Esophagus mucosa (tissue), 1 donor: ENCODE measurements at regions not wholly inside any gene's neighbourhood (a gene's known extent, or its start where the extent isn't known, plus 50 kb on each side); places are given as distances from the start of the nearest gene placed in this dataset.
"Not testable (repeated sequence)": the region's sequence is repeated elsewhere in the genome, so short reads cannot be mapped to it uniquely, and the experiment has no call there.

Experiments used
- ATAC-seq: fragments of 200-7000 bp; cut with Tn5 transposase; one replicate; pipeline ENCODE4 v1.9.1; 2020
- donor health status: DM: yes; HTN: yes; CAD: no.

DNA sequence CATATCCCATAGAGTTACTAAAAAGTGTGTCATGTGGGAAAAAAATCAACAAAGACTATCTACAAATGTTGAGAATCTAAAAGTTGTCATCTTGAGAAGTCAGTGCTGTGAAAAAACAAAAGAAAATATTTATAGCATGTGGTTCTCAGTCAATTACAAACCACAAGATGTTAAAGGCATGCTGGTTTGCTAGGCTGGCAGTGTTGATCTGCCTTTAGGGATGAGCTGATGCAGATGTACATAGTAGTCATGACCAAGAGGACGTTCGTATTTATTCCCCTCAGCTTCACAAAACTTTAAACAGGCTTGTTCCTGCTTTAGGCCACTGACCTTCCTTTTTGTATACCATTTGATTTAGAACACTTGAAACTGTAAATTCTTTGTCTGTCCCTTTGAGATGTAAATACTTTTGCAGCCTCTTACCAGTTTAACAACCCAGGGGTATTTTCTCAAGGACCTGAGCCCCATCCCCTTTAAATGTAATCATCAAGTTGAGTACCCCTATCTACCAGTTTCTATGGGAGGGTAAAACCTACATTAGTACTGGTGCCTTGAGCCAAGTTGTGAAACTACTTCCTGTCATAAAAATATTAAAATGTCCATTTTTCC, 446.6 kb downstream of the KCNJ18 start:
- ATAC-seq = peak; percentile 5

DNA sequence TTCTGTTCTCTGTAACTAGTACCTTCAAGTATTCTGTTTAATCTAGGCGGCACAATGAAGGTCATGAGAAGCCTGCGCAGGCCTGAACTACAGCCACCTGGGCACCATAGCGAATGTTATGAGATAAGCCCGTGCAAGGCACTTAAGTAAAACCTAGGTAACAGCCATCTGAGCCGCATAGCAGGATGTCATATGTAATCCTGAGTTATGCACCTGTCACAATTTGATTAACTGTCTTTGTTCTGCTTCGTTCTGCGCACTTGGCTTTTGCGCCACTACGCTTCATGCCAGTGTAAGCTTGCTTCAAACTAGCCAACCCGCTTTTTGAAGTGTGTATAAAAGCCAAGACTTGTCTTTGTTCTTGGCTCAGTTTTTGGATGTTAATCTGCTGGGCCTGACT, 449.8 kb downstream of the KCNJ18 start:
- ATAC-seq = no peak

DNA sequence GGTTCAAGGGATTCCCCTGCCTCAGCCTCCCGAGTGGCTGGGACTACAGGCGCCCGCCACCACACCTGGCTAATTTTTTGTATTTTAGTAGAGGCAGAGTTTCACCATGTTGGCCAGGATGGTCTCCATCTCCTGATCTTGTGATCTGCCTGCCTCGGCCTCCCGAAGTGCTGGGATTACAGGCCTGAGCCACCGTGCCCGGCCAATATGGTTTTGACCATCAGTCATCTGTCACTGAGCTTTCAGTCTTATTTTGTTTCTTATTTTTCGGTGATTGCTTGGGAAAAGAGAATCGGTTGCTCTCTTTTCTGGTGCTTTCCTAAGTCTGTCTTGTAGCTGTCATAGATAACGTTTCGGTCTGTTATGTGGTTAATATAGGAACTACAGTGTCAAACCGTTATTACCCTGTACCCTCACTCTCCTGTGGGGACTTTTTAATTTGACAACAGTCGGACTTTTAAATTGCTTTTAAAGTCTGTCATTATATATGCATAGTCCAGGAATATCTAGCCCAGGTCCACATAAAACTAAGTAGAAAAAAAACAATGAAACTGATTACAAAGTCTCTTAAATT, 453.4 kb downstream of the KCNJ18 start:
- no peak for ATAC-seq

DNA sequence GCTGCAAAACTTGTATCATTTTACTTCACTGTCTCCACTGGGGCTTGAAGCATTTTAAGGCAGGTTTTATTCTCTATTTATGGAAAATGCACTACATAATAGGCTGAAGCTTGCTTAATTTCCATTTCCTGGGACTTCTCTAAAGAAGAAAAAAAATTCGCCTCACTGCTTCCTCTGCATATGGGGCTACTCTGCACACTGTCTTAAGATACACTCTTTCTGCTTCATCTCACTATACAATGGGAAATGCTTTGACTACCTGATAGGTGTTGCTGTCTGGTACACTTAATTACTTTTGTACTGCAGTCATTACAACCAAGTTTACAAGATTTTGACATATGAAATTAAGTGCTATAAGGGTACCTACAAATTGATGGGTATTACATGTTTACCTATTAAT, 466.0 kb downstream of the KCNJ18 start:
- ATAC-seq = peak; percentile 24

DNA sequence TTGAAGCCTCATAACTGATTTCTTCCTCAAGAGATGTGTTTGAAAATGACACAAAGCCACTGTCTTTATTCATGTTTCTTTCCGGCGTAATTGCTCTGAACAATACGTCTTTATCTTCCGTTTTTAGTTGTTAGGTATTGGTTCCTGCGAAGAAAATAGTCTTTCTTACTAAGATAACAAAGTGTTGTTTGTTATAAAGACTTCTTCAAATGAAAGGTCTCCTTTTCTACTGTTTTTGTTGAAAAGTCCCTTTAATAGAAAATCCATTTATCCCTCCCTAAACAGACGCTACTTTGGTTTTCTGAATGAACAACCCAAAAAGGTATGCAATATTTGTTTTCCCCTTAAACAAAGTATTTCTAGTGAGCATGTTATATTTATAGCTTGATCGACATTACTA, 469.1 kb downstream of the KCNJ18 start:
- no peak for ATAC-seq

DNA sequence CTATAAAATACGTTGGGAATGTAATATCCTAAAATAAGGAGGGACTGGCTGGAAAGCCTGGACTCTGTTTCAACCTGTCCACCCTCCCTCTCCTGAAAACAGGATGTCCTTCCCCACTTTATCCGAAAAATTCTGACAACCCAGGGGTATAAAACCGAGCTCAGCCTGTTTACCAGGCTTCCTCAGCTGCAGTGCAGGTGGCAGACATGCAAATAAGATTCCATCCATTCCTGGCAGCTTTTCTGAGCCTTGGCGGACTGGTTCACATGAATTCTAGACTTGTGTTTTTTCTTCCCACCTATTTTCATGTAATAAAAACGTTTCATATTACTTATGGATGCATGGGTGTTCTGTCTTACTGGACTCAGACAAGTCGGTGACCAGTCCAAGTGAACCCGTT, 479.3 kb downstream of the KCNJ18 start:
- no peak for ATAC-seq

DNA sequence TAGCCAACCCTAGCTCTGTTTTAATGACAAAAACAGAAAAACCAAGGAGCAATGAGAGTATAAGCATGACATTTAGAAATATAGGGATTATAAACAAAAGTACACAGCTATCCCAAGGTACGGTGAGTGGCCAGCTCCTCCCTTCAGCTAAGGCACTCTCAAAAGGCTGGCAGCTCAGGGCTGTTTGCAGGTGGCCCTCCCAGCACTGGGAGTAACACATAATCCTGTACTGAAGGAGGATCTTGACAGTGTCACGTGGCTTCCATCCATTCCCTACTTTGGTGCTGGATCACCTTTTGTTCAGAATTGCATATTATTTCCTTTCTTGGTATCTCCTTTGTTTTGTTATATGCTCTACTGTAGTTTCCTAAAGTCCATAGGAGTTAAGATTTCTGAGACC, 500.8 kb downstream of the KCNJ18 start:
- ATAC-seq = no peak

DNA sequence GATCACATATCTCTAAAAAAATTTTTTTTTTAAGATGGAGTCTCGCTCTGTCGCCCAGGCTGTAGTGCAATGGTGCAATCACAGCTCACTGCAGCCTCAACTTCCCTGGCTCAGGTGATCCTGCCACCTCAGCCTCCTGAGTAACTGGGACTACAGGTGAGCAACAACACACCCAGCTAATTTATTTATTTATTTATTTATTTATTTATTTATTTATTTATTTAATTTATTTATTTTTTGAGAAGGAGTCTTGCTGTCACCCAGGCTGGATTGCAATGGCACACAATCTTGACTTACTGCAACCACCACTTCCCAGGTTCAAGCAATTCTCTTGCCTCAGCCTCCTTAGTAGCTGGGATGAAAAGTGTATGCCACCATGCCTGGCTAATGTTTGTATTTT, 507.9 kb downstream of the KCNJ18 start:
- ATAC-seq = not testable (repeated sequence)

DNA sequence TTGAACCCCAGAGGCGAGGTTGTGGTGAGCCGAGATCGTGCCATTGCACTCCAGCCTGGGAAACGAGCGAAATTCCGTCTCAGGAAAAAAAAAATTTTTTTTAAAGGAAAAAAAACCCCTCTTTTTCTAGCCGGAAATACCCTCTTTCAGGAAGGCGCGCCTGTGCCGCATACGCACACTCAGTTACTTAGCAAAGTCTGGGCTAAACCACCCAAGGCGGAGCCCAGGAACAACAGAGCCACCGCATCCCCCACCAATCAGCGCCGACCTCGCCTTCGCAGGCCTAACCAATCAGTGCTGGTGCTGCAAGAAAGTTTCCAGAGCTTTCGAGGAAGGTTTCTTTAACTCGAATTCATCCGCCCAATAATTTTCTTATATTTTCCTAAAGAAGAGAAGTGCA, 510.4 kb downstream of the KCNJ18 start:
- ATAC-seq = no peak

DNA sequence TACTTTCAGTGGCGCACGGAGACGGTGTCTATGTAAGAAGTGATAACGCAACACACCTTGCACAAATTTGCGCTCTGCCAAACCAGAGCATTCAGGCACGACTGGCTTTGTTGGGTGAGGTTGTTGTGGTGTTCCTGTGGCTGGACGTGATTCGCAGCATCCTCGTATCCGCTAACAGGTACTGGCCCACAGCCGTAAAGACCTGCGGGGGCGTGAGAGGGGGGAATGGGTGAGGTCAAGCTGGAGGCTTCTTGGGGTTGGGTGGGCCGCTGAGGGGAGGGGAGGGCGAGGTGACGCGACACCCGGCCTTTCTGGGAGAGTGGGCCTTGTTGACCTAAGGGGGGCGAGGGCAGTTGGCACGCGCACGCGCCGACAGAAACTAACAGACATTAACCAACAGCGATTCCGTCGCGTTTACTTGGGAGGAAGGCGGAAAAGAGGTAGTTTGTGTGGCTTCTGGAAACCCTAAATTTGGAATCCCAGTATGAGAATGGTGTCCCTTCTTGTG, 510.9 kb downstream of the KCNJ18 start:
- ATAC-seq = no peak

DNA sequence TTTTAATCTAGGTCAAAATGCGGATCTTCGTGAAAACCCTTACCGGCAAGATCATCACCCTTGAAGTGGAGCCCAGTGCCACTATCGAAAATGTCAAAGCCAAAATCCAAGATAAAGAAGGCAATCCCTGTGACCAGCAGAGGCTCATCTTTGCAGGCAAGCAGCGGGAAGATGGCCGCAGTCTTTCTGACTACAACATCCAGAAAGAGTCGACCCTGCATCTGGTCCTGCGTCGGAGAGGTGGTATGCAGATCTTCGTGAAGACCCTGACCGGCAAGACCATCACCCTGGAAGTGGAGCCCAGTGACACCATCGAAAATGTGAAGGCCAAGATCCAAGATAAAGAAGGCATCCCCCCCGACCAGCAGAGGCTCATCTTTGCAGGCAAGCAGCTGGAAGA, 511.8 kb downstream of the KCNJ18 start:
- not testable (repeated sequence) for ATAC-seq

DNA sequence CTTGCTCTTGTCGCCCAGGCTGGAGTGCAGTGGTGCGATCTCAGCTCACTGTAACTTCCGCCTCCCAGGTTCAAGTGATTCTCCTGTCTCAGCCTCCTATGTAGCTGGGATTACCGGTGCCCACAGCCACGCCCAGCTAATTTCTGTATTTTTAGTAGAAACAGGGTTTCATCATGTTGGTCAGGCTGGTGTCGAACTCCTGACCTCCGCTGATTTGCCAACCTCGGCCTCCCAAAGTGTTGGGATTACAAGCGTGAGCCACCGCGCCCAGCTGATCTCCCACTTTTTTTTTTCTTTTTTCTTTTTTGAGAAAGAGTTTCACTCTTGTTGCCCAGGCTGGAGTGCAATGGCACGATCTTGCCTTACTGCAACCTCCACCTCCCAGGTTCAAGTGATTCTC, 517.9 kb downstream of the KCNJ18 start:
- not testable (repeated sequence) for ATAC-seq

DNA sequence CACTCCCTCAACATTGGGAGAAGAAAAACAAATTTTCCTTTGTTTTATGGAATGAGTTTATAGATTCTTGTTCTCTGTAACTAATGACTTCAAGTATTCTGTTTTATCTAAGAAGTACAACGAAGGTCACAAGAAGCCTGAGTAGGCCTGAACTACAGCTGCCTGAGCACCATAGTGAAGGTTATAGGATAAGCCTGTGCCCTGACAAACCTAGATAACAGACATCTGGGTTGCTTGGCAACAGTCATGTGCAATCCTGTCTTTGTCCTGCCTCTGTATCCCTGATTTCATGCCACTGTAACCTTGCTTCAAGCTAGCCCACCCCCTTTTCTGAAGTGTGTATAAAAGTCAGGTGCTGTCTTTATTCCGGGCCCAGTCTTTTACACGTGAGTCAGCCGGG, 520.8 kb downstream of the KCNJ18 start:
- not testable (repeated sequence) for ATAC-seq

DNA sequence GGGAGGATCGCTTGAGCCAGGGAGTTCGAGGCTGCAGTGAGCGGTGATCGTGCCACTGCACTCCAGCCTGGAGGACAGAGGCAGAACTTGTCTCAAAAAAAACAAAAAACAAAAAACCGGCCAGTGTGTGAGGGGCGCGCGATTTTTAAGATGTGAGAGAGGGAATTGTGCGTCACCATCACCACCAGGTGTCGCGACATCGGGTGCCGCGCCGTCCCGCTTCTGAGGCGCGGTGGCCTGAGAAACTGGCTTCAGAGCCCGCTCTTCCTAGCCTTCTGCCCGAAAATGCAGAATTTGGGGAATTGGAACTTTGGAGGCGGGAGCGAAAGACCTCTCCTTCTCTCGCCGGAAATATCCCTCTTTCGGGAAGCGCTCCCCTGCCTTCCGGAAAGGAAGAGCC, 524.8 kb downstream of the KCNJ18 start:
- no peak for ATAC-seq

DNA sequence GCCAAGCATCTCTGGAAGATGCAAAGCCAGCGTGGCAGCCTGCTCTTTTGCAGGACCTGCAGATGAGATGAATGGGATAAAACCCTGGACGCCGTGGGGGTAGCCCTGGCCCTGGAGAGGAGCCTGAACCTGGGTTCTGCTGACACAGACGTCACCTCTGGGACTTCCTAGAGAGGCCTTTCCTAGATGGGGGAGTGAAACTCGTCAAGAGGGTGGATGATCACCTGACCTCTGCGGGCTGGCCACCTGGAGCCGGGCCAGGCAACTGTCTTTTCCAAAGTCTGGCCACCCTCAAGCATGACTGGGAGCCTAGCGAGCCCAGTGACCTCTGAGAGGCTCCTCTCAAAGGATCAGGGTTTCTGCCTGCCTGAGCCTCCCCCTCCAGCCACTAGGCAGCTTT, 529.0 kb downstream of the KCNJ18 start:
- no peak for ATAC-seq

DNA sequence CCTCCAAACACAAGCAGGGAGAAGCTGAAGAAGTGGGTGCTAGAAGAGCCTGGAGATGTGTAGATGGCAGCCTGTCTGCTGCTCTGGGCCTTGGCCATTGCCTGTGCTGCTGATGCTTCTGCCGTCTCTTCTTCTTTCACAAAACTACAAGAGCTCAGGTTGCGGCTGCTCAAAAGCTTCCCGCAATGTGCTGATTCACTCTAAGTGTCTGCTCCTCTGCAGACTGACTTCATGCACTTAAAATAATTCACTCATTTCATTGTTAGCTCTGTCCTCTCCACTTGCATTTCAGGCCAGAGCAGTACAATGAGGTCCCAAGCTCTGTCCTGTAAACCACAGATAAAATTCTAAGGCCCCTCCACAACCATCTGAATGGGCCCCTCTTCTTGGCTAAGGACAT, 534.2 kb downstream of the KCNJ18 start:
- not testable (repeated sequence) for ATAC-seq

DNA sequence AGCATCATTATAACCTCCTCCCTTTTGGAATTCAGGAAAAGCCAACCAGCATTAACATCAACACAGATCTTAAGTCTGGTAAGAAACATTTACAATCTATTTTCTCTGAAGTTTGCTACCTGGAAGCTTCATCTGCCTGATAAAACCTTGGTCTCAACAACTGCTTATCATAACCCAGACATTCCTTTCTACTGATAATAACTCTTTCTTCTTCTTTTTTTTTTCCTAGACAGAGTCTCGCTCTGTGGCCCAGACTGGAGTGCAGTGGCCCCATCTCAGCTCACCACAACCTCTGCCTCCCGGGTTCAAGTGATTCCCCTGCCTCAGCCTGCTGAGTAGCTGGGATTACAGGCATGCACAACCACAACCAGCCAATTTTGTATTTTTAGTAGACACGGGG, 534.6 kb downstream of the KCNJ18 start:
- not testable (repeated sequence) for ATAC-seq

DNA sequence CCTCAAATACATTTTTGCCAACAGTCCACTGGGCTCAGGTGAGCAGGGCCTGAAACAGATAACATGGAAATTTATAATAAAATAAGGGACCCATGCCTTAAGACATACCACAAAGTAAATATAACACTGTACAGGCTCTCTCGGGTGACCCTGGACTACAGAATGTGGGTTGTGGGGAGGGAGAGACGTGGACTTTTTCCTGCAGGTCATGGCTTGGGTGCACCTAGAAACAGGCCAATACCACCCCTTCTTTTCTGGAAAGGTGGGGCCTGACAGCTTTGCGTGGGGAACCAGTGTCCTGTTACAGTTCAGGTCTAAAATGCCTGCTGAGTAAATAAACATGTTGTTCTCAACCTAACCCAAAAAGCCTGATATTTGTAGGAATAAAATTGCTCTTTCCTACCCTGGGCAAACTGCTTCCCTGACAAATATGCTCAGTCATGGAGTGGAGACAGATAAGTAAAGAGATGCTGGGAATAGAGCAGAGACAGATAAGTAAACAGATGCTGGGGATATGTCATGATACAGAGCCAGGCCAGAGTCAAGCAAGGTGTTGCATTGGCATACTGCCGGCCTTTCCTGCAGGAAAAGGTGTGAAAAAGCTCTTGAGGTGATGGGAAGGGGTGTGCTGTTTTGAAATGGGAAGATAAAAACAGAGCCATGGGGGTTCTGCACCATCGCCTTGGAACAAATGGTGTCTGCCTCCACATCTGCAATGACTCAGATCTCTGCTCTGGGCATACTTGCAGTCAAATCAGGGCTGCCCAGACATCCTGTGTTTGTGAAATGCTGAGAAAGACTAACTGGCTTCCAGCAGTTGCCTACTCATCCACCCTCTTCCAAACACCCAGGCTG, 535.6 kb downstream of the KCNJ18 start:
- ATAC-seq = not testable (repeated sequence)

DNA sequence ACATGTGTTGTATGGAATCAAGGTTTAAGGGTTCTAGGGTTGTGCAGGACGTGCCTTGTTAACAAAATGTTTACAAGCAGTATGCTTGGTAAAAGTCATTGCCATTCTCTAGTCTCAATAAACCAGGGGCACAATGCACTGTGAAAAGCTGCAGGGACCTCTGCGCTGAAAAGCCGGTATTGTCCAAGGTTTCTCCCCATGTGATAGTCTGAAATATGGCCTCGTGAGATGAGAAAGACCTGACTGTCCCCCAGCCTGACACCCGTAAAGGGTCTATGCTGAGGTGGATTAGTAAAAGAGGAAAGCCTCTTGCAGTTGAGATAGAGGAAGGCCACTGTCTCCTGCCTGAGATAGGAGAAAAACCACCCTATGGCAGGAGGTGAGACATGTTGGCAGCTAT, 537.5 kb downstream of the KCNJ18 start:
- not testable (repeated sequence) for ATAC-seq

DNA sequence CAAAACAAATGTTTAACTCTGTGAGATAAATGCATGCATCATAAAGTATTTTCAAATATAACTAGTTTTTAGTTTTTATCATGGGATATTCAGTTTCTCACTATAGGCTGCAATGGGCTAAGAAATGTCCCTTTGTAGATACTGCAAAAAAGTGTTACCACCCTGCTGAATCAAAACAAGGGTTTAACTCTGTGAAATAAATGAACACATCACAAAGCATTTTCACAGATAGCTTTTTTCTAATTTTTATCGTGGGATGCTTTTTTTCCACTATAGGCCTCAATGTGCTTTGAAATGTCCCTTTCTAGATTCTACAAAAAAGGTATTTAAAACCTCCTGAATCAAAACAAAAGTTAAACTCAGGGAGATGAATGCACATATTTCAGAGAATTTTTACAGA, 541.1 kb downstream of the KCNJ18 start:
- no peak for ATAC-seq

DNA sequence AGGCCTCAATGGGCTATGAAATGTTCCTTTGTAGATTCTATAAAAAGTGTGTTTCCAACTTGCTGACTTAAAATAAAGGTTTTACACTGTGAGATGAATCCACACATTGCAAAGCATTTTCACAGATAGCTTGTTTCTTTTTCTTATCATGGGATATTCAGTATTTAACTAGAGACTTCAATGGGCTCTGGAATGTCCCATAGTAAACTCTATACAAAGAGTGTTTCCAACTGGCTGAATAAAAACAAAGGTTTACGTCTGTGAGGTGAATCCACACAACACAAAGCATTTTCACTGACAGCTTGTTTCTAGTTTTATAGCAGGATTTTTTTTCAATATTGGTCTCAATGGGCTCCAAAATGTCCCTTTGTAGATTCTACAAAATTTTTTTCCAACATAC, 550.1 kb downstream of the KCNJ18 start:
- no peak for ATAC-seq

DNA sequence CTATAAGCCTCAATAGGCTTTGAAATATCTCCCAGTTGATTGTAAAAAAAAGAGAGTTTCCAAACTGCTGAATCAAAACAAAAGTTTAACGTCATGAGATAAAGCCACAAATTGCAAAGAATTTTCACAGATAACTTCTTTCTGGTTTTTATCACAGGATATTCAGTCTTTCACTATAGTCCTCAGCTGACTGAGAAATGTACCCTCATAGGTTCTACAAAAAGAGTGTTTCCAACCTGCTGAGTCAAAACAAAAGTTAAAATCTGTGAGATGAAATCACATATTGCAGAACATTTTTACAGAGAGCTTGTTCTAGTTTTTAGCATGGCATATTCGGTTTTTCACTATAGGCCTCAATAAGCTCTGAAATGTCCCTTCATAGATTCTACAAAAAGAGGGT, 559.2 kb downstream of the KCNJ18 start:
- no peak for ATAC-seq

DNA sequence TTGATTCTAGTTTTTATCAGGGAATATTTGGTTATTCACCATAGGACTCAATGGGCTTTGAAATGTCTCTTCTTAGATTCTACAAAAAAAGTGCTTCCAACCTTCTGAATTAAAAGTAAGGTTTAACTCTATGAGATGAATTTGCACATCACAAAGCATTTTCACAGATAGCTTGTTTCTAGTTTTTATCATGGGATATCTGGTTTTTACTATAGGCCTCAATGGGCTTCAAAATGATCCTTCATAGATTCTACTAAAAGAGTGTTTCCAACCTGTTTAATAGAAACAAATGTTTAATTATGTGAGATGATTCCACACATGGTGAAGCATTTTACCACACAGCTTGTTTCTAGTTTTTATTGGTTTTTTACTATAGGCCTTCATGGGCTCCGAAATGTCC, 560.7 kb downstream of the KCNJ18 start:
- no peak for ATAC-seq

DNA sequence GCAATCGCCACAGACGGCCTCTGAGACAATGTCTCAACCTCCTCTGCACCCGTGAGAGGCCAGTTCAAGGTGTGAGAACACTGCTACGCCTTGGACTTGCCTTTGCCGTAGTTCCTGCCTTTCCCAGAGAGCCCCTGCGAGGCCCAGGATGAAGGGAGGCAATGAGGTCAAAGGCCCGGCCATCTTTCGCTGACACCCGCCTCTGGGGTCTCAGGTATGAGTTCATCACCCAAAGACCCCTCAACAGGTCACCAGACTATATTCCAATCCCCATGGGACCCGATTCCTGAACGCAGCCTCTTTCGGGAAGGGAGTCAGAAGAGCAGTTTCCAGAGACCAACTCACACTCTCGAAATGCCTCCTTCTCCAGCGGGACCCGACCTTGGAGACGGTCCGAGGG, 573.5 kb downstream of the KCNJ18 start:
- no peak for ATAC-seq
